H1 (cell line): ENCODE measurements at regions not wholly inside any gene's neighbourhood (a gene's known extent, or its start where the extent isn't known, plus 50 kb on each side); places are given as distances from the start of the nearest gene placed in this dataset.
A peak's percentile ranks its signal among the peaks of the same experiment; 100 is the strongest.

Source experiments
- CTCF ChIA-PET: fragments of 300-600 bp; sonication (Branson Sonifier 250); formaldehyde crosslinking; loops from one replicate; lab custom pipeline; 2021; ENCODE audit not compliant: partially characterized antibody; lab: Charles Lee
- POLR2A ChIA-PET: fragments of 300-600 bp; sonication (Branson Sonifier 250); formaldehyde crosslinking; loops from one replicate; lab custom pipeline; 2021; ENCODE audit warnings: inconsistent platforms; ENCODE audit not compliant: partially characterized antibody; lab: Charles Lee
- DNase-seq, 2 experiments: peaks; one replicate each; pipeline versions ENCODE4 v3.0.0 to v3.0.0-alpha.2; 2010 to 2022; ENCODE audit warnings: low spot score in 2 of 2, low read depth in 1 of 2, mixed read lengths in 1 of 2
- FAIRE-seq: peaks from 2 replicates; lab custom pipeline; 2011; peaks lifted over from hg19 to GRCh38; lab: Jason Lieb, UNC
- H2AFZ ChIP-seq: 2 replicates; pipeline ENCODE4 v1.8.1; 2012; ENCODE audit warnings: low read length, inconsistent platforms
- H2AK5ac ChIP-seq: 2 replicates; pipeline ENCODE4 v1.6.1; 2013; ENCODE audit warnings: low read depth, low read length
- H2BK120ac ChIP-seq: replicated peaks from 2 replicates; pipeline ENCODE3; 2013; ENCODE audit warnings: low read depth, low read length, inconsistent platforms
- H2BK12ac ChIP-seq: 2 replicates; pipeline ENCODE4 v1.6.1; 2013; ENCODE audit warnings: low read depth, low read length
- H2BK15ac ChIP-seq: 2 replicates; pipeline ENCODE4 v1.6.1; 2013; ENCODE audit warnings: low read length
- H2BK20ac ChIP-seq: 2 replicates; pipeline ENCODE4 v1.6.1; 2013; ENCODE audit warnings: low read length
- H2BK5ac ChIP-seq: 2 replicates; pipeline ENCODE4 v1.6.1; 2013; ENCODE audit warnings: low read depth, low read length
- H3K14ac ChIP-seq: 2 replicates; pipeline ENCODE4 v1.6.1; 2013; ENCODE audit warnings: inconsistent platforms; ENCODE audit not compliant: insufficient read length
- H3K18ac ChIP-seq: 2 replicates; pipeline ENCODE4 v1.6.1; 2013; ENCODE audit warnings: low read length; ENCODE audit errors: extremely low read depth
- H3K23ac ChIP-seq: 2 replicates; pipeline ENCODE4 v1.6.1; 2013; ENCODE audit warnings: inconsistent platforms; ENCODE audit not compliant: insufficient read length
- H3K23me2 ChIP-seq: 2 replicates; pipeline ENCODE4 v1.6.1; 2013; ENCODE audit warnings: low read depth, low read length
- H3K27ac ChIP-seq: 2 replicates; pipeline ENCODE4 v1.6.1; 2011; ENCODE audit warnings: low read depth, low read length, inconsistent platforms
- H3K27me3 ChIP-seq, 4 experiments: replicated peaks in 1 of 4; 1 replicate in 1 of 4; 2 replicates in 3 of 4; pipeline versions ENCODE4 v1.6.1 to v1.8.1; 2011 to 2013; ENCODE audit warnings: low read length in 3 of 4, mild to moderate bottlenecking in 3 of 4, inconsistent platforms in 2 of 4, mixed read lengths in 2 of 4, moderate library complexity in 1 of 4; ENCODE audit not compliant: control insufficient read depth in 3 of 4, insufficient read depth in 3 of 4; ENCODE audit errors: extremely low read depth in 1 of 4
- H3K36me3 ChIP-seq, 4 experiments: 2 replicates each; pipeline versions ENCODE4 v1.6.1 to v1.8.1; 2011 to 2013; ENCODE audit warnings: mild to moderate bottlenecking in 4 of 4, low read length in 3 of 4, moderate library complexity in 2 of 4, control low read depth in 1 of 4, inconsistent platforms in 1 of 4; ENCODE audit not compliant: insufficient read depth in 4 of 4, control insufficient read depth in 2 of 4
- H3K4ac ChIP-seq: replicated peaks from 2 replicates; pipeline ENCODE3; 2013; ENCODE audit warnings: low read length, low read depth, mixed read lengths, inconsistent platforms; ENCODE audit not compliant: insufficient read length
- H3K4me1 ChIP-seq, 4 experiments: replicated peaks in 1 of 4; 1 replicate in 1 of 4; 2 replicates in 3 of 4; pipeline versions ENCODE4 v1.6.1 to v1.8.1; 2011 to 2013; ENCODE audit warnings: low read length in 3 of 4, inconsistent platforms in 2 of 4, mixed read lengths in 1 of 4; ENCODE audit not compliant: insufficient read depth in 4 of 4, control insufficient read depth in 3 of 4
- H3K4me2 ChIP-seq, 2 experiments: 2 replicates each; pipeline versions ENCODE4 v1.6.1 to v1.8.1; 2011 to 2013; ENCODE audit warnings: low read depth in 2 of 2, low read length in 2 of 2, control low read depth in 1 of 2, inconsistent platforms in 1 of 2, mild to moderate bottlenecking in 1 of 2; ENCODE audit not compliant: insufficient read depth in 1 of 2
- H3K4me3 ChIP-seq, 4 experiments: fragments of 200-600, 300-600 bp in 1 of 4; sonication (generic), shearing (Covaris generic), sonication (Bioruptor Twin) in 1 of 4; 2 replicates each; pipeline versions ENCODE4 v1.5.1 to v1.8.1; 2011 to 2016; ENCODE audit warnings: low read length in 4 of 4, low read depth in 3 of 4, control low read depth in 2 of 4, inconsistent platforms in 2 of 4, mild to moderate bottlenecking in 2 of 4, mixed read lengths in 1 of 4, moderate library complexity in 1 of 4; ENCODE audit not compliant: insufficient read depth in 2 of 4; ENCODE audit errors: extremely low read depth in 1 of 4
- H3K56ac ChIP-seq: replicated peaks from 2 replicates; pipeline ENCODE3; 2013; ENCODE audit warnings: low read depth, mild to moderate bottlenecking, mixed read lengths, low read length, inconsistent platforms; ENCODE audit not compliant: insufficient read length
- H3K79me1 ChIP-seq: 2 replicates; pipeline ENCODE4 v1.6.1; 2013; ENCODE audit warnings: low read depth, low read length, control low read depth
- H3K79me2 ChIP-seq, 2 experiments: 2 replicates each; pipeline versions ENCODE4 v1.6.1 to v1.8.1; 2012 to 2013; ENCODE audit warnings: low read length in 2 of 2, mild to moderate bottlenecking in 2 of 2, inconsistent platforms in 1 of 2; ENCODE audit not compliant: insufficient read depth in 2 of 2, control insufficient read depth in 1 of 2
- H3K9ac ChIP-seq, 4 experiments: replicated peaks in 1 of 4; 1 replicate in 1 of 4; 2 replicates in 3 of 4; pipeline versions ENCODE4 v1.6.1 to v1.8.1; 2011 to 2013; ENCODE audit warnings: low read depth in 3 of 4, low read length in 3 of 4, control low read depth in 2 of 4, mild to moderate bottlenecking in 2 of 4, moderate library complexity in 2 of 4, inconsistent platforms in 1 of 4; ENCODE audit errors: extremely low read depth in 1 of 4
- H3K9me3 ChIP-seq, 2 experiments: 2 replicates each; pipeline versions ENCODE4 v1.6.1 to v1.8.1; 2012 to 2013; ENCODE audit warnings: mild to moderate bottlenecking in 2 of 2, moderate library complexity in 2 of 2, control low read depth in 1 of 2, inconsistent platforms in 1 of 2, low read depth in 1 of 2, low read length in 1 of 2, mixed read lengths in 1 of 2; ENCODE audit not compliant: insufficient read depth in 2 of 2
- H4K20me1 ChIP-seq, 2 experiments: replicated peaks in 1 of 2; 2 replicates each; pipeline versions ENCODE3 to v1.8.1; 2011 to 2013; ENCODE audit warnings: inconsistent platforms in 2 of 2, low read length in 2 of 2, mild to moderate bottlenecking in 1 of 2; ENCODE audit not compliant: insufficient read depth in 2 of 2, control insufficient read depth in 1 of 2
- H4K5ac ChIP-seq: 2 replicates; pipeline ENCODE4 v1.6.1; 2013; ENCODE audit warnings: low read length, low read depth, mixed read lengths, inconsistent platforms; ENCODE audit not compliant: insufficient read length
- H4K8ac ChIP-seq: 2 replicates; pipeline ENCODE4 v1.8.0; 2013; ENCODE audit warnings: mild to moderate bottlenecking, moderate library complexity, low read length, inconsistent platforms; ENCODE audit not compliant: insufficient read depth; ENCODE audit errors: extremely low read depth
- H4K91ac ChIP-seq: replicated peaks from 2 replicates; pipeline ENCODE3; 2013; ENCODE audit warnings: low read length, mixed read lengths, inconsistent platforms; ENCODE audit not compliant: insufficient read length
- BCL11A ChIP-seq, 2 experiments: IDR thresholded peaks; one replicate each; pipeline ENCODE4 v1.6.1; 2011; ENCODE audit warnings: low read depth in 2 of 2, low read length in 2 of 2, mild to moderate bottlenecking in 2 of 2
- HDAC2 ChIP-seq, 2 experiments: fragments of 300-600 bp in 1 of 2; sonication (generic) in 1 of 2; IDR thresholded peaks; 2 replicates each; pipeline ENCODE4 v1.6.1; 2011 to 2012; ENCODE audit warnings: low read depth in 2 of 2, low read length in 2 of 2, mild to moderate bottlenecking in 2 of 2, moderate library complexity in 2 of 2, borderline replicate concordance in 1 of 2, inconsistent platforms in 1 of 2
- MAFK ChIP-seq: IDR thresholded peaks from 2 replicates; pipeline ENCODE4 v1.6.1; 2012; ENCODE audit warnings: low read depth, mild to moderate bottlenecking, improper control_type of control experiment, low read length
- NANOG ChIP-seq: IDR thresholded peaks from 2 replicates; pipeline ENCODE4 v1.6.1; 2011; ENCODE audit warnings: low read length, low read depth, mild to moderate bottlenecking, inconsistent platforms; ENCODE audit not compliant: insufficient read depth, poor library complexity, severe bottlenecking
- NRF1 ChIP-seq: IDR thresholded peaks from 2 replicates; pipeline ENCODE4 v1.6.1; 2011; ENCODE audit warnings: mild to moderate bottlenecking, low read depth, low read length, improper control_type of control experiment
- SIRT6 ChIP-seq: IDR thresholded peaks from one replicate; pipeline ENCODE4 v1.7.1; 2012; ENCODE audit warnings: low read length, inconsistent platforms
- SIX5 ChIP-seq: IDR thresholded peaks from 2 replicates; pipeline ENCODE4 v1.6.1; 2011; ENCODE audit warnings: mild to moderate bottlenecking, low read depth, low read length
- YY1 ChIP-seq: IDR thresholded peaks from 2 replicates; pipeline ENCODE4 v1.6.1; 2011; ENCODE audit warnings: low read depth, mild to moderate bottlenecking, low read length
- ZNF274 ChIP-seq: IDR thresholded peaks from 2 replicates; pipeline ENCODE4 v1.7.0; 2012; ENCODE audit warnings: low read length, borderline replicate concordance; ENCODE audit errors: extremely low read depth
- WGBS, 2 experiments: shearing (Covaris generic) in 1 of 2; methylation state at CpG; one replicate each; pipeline versions ENCODE4 v1.1.6 to v1.1.7; 2013 to 2015; ENCODE audit warnings: low lambda C conversion rate in 2 of 2, mixed read lengths in 2 of 2, inconsistent platforms in 1 of 2, low coverage in 1 of 2, missing lambda C conversion rate in 1 of 2; ENCODE audit not compliant: insufficient replicate concordance in 2 of 2, insufficient coverage in 1 of 2, insufficient read length in 1 of 2; ENCODE audit errors: extremely low coverage in 1 of 2, missing lambda C conversion rate in 1 of 2; 5-methylcytosine and 5-hydroxymethylcytosine counted together
- TF ChIP-seq, protein P1 (sequence below): IDR thresholded peaks from 2 replicates; pipeline ENCODE4 v1.6.1; 2012; ENCODE audit warnings: inconsistent platforms
- TF ChIP-seq, protein P2 (sequence below), 3 experiments: IDR thresholded peaks; 1 replicate in 2 of 3; 2 replicates in 1 of 3; pipeline versions ENCODE4 v1.5.1 to v1.6.1; 2011; ENCODE audit warnings: low read length in 3 of 3, mild to moderate bottlenecking in 3 of 3, inconsistent platforms in 2 of 3, low read depth in 1 of 3, moderate library complexity in 1 of 3; ENCODE audit not compliant: insufficient read depth in 1 of 3; ENCODE audit errors: control extremely low read depth in 1 of 3

DNA sequence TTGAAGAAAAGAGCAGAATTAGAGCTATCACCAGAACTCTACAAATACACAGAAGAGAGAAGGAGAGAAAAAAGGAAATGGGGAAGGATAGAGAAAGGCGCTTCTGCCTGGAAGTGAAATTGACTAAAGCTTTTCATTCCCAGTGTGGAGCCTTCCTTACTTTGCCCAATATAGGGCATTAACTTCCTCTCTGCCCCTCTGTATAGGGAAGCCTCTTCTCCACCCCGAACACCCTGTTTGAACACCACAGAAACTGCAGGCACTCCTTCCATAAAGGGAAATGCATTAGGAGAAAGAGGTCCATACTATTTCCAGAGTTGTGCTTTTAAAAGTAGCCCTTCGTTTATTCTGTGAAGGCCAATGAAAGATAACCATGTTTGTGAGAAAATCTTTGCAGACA lies 248.5 kb downstream of the RAP2B start:
- H3K56ac ChIP-seq, result no peak overlapping the region
- FAIRE-seq, result no peak
- H3K36me3 ChIP-seq, result no peaks in the 10 kb centered on the region
- no peaks in the 10 kb centered on the region for H4K20me1 ChIP-seq
- H2BK5ac ChIP-seq, result no peak overlapping the region
- H3K79me1 ChIP-seq, result no peaks in the 10 kb centered on the region
- H3K14ac ChIP-seq, result no peak overlapping the region
- peak overlapping the region; percentile 39; the same call in 1 of the 2 replicates for H2AFZ ChIP-seq
- no peaks in the 10 kb centered on the region; a peak in 1 of 4 replicates for H3K9me3 ChIP-seq
- H3K79me2 ChIP-seq, result no peaks in the 10 kb centered on the region
- DNase-seq, result no peak
- H2BK20ac ChIP-seq, result no peak overlapping the region
- no peaks in the 10 kb centered on the region for H3K23me2 ChIP-seq
- no peak overlapping the region for H2AK5ac ChIP-seq
- POLR2A ChIA-PET, result no interaction called here
- CTCF ChIA-PET, result no interaction called here
- no peak overlapping the region for H3K4me3 ChIP-seq
- H2BK120ac ChIP-seq, result no peak overlapping the region
- no peak overlapping the region for H3K9ac ChIP-seq
- WGBS, 2 experiments, result 95% methylated on average over 3 of the region's 3 CpGs; no CpG with 5 or more reads in 1 of the 2 experiments
- H4K91ac ChIP-seq, result no peak overlapping the region
- no peak overlapping the region for H3K18ac ChIP-seq
- no peak overlapping the region for H4K8ac ChIP-seq
- no peak overlapping the region for H2BK12ac ChIP-seq
- H3K4me1 ChIP-seq, result no peaks in the 10 kb centered on the region; a peak in 1 of 7 replicates
- no peak overlapping the region for H4K5ac ChIP-seq
- no peak overlapping the region for H2BK15ac ChIP-seq
- H3K27me3 ChIP-seq, result no peaks in the 10 kb centered on the region
- H3K27ac ChIP-seq, result no peak overlapping the region
- no peak overlapping the region for H3K23ac ChIP-seq
- no peak overlapping the region for H3K4me2 ChIP-seq
- TF ChIP-seq ZNF274 (no peak), HDAC2 (IDR thresholded peaks at IDR 0.05; ENCODE audit: borderline replicate concordance in 1 of 2, low read depth in 2 of 2, low read length in 2 of 2) (no peak), YY1 (no peak), NANOG (no peak), BCL11A (IDR thresholded peaks at IDR 0.05; ENCODE audit: low read depth in 2 of 2, low read length in 2 of 2) (no peak), SIRT6 (no peak), MAFK (no peak), NRF1 (no peak), SIX5 (no peak)
- TF ChIP-seq, protein P1, sequence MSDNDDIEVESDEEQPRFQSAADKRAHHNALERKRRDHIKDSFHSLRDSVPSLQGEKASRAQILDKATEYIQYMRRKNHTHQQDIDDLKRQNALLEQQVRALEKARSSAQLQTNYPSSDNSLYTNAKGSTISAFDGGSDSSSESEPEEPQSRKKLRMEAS, result no peak
- TF ChIP-seq, protein P2, sequence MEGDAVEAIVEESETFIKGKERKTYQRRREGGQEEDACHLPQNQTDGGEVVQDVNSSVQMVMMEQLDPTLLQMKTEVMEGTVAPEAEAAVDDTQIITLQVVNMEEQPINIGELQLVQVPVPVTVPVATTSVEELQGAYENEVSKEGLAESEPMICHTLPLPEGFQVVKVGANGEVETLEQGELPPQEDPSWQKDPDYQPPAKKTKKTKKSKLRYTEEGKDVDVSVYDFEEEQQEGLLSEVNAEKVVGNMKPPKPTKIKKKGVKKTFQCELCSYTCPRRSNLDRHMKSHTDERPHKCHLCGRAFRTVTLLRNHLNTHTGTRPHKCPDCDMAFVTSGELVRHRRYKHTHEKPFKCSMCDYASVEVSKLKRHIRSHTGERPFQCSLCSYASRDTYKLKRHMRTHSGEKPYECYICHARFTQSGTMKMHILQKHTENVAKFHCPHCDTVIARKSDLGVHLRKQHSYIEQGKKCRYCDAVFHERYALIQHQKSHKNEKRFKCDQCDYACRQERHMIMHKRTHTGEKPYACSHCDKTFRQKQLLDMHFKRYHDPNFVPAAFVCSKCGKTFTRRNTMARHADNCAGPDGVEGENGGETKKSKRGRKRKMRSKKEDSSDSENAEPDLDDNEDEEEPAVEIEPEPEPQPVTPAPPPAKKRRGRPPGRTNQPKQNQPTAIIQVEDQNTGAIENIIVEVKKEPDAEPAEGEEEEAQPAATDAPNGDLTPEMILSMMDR (IDR thresholded peaks at IDR 0.05; ENCODE audit: control extremely low read depth in 1 of 3, insufficient read depth in 1 of 3, low read depth in 1 of 3, low read length in 3 of 3), result no peak
- H3K4ac ChIP-seq, result no peak overlapping the region
